GM19239 (cell line): ENCODE measurements at regions not wholly inside any gene's neighbourhood (a gene's known extent, or its start where the extent isn't known, plus 50 kb on each side); places are given as distances from the start of the nearest gene placed in this dataset.

Source experiments
- DNase-seq: peaks from one replicate; pipeline ENCODE4 v3.0.0; 2011; ENCODE audit warnings: low spot score; ENCODE audit not compliant: insufficient read length
- FAIRE-seq: peaks from 2 replicates; lab custom pipeline; 2011; peaks lifted over from hg19 to GRCh38; lab: Jason Lieb, UNC

DNA sequence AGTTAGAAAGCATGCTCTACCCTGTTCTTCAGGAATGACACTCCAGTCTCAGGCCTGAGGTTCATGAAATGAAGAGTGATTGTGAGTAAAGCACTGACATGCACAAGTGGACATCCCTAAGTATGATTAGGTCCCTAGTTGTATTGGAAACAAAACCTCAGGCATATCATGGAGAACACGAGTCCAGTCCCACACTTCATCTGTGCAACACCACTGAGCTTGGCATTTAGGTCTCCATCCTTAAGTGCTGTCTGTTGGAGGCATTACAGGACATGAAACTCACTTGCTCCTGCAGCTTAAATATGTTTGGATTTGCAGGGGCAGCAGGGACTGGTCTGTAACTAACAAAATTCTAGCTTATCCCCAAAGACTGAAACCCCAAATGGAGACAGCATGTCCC lies 250.3 kb upstream of the KLHL29 start:
- no peak for FAIRE-seq

GRCh38 chr2:23135481-23136100 lies 249.4 kb upstream of the KLHL29 start:
- DNase-seq, result no peak
- no peak for FAIRE-seq

More for the DNA sequence above, 250.3 kb upstream of the KLHL29 start:
- DNase-seq, result no peak

- FAIRE-seq (no peak), DNase-seq (no peak)
Observed at GRCh38 chr2:23137166-23137565, 247.8 kb upstream of the KLHL29 start.

GRCh38 chr2:23138701-23139100 lies 246.3 kb upstream of the KLHL29 start:
- no peak for DNase-seq
- no peak for FAIRE-seq

DNA sequence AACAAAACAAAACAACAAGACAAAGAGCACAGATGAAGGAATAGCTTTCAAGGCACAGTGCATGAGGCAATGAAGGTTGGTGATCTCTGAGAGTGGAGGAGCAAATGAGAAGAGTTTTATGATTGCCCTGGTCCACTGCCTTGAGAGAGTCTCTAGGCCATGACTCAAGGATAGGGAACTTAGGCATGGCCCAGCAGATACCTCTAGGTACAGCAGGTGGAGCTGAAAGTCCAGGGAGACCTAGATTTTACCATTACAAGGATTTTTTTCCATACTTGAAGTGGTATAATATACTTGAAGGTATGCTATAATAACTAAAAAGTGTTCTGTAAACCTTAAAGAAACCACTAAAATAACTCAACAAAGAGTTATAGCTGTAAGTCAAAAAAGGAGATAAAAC lies 239.5 kb upstream of the KLHL29 start:
- DNase-seq, result no peak
- FAIRE-seq, result no peak

GRCh38 chr2:23146011-23146410 lies 239.0 kb upstream of the KLHL29 start:
- FAIRE-seq (no peak), DNase-seq (no peak)

DNA sequence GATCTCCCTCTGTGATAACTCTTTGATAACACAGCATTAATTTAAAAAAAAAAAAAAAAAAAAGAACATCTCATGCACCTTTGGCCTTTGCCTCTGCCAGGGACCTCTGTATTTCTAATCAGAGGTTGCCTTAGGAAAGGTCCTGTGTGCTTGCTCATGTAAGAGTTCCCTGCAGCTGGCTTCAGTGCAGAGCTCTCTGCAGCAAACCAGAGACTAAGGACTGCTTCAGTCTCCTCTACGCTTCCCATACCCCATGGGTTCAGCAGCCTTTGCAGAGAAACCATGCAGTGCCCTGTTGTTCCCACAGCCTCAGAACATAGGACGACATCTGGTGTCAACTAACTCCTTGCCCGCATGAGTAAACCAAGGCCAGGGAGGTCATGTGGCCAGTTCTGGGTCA lies 236.6 kb upstream of the KLHL29 start:
- no peak for FAIRE-seq

DNA sequence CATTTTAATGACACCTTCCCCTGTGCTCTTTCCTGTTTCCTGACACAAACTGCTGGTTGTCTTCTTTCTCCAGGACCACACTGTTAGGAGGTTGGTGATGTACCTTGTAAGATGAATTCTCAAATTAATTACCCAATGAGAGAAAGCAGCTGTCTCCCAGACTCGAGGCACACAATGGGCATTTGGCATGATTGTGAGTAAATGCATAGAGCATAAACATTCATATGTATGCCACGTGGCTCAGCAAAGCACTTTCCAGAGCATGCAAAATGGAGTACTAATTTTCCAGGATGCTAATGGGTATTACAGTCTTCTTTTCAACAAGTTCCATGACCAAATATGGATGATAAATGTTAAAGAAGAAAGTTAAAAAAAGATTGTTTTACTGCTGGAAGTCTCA lies 235.2 kb upstream of the KLHL29 start:
- no peak for DNase-seq
- no peak for FAIRE-seq

More for the DNA sequence above, 236.6 kb upstream of the KLHL29 start:
- DNase-seq, result no peak

- no peak for FAIRE-seq
Observed at GRCh38 chr2:23153484-23153883, 231.5 kb upstream of the KLHL29 start.

GRCh38 chr2:23155022-23155421 lies 230.0 kb upstream of the KLHL29 start:
- DNase-seq (no peak), FAIRE-seq (no peak)

More at GRCh38 chr2:23153484-23153883, 231.5 kb upstream of the KLHL29 start:
- DNase-seq, result no peak

GRCh38 chr2:23157812-23158211 lies 227.2 kb upstream of the KLHL29 start:
- no peak for FAIRE-seq
- DNase-seq, result no peak

DNA sequence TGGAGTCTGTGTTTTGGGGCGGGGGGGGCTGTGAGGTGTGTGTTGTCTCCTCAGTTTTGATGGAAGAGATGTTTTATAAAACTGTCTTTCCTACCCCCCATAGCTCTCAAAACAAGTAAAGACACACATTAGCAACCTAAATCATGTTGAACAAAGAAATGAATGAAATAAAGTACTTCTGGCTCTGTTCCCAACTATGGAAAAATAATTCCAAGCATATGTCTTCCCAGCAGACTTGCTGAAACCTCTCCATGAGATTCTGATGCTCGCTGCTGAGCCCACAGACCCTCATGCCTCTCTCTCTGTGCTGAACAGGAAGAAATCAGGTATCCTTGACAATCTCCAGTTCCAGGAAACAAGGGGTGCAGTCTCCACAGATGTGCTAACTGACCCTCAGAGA lies 226.7 kb upstream of the KLHL29 start:
- FAIRE-seq, result no peak
- no peak for DNase-seq

- no peak for DNase-seq
- no peak for FAIRE-seq
Observed at GRCh38 chr2:23159746-23160405, 225.1 kb upstream of the KLHL29 start.

DNA sequence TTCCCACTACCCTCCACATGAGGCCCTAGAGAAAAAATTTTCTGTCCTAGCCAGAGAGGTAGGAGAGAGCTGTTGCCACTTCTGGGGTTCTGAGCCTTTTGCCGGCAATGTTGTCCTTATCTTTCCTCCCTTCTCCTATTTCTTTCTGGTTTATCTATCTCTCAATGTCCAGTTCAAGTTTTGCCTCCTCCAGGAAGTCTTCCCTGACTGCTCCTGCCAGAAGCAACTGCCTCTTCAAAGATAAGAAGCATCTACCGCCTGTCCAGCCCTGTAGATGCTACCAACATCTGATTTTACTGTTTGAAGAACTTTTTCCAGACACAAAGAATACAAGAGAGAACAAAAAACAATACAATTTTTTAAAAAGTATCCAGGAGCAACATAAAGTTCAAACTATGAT lies 220.8 kb upstream of the KLHL29 start:
- no peak for DNase-seq

GRCh38 chr2:23169896-23170295 lies 215.1 kb upstream of the KLHL29 start:
- FAIRE-seq (no peak), DNase-seq (no peak)

More for the DNA sequence above, 220.8 kb upstream of the KLHL29 start:
- FAIRE-seq, result no peak

DNA sequence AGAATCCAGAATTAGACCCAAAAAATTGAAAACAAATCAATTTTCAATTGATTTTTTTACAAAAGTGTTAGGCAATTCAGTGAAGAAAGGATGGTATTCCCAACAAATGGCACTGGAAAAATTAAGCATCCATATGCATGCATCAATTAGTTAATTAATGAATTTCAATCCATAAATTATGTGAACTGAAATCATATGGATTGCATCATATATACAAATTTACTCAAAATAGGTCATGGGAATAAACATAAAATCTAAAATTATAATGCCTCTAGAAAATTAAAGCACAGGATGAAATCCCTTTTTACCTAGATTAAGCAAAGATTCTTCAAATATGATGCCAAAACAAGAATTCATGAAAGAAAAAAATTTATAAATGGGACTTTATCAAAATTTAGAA lies 213.9 kb upstream of the KLHL29 start:
- DNase-seq (no peak), FAIRE-seq (no peak)

- no peak for FAIRE-seq
- no peak for DNase-seq
Observed at GRCh38 chr2:23178396-23178795, 206.6 kb upstream of the KLHL29 start.

GRCh38 chr2:23183733-23184132 lies 201.2 kb upstream of the KLHL29 start:
- DNase-seq, result no peak
- FAIRE-seq, result no peak

DNA sequence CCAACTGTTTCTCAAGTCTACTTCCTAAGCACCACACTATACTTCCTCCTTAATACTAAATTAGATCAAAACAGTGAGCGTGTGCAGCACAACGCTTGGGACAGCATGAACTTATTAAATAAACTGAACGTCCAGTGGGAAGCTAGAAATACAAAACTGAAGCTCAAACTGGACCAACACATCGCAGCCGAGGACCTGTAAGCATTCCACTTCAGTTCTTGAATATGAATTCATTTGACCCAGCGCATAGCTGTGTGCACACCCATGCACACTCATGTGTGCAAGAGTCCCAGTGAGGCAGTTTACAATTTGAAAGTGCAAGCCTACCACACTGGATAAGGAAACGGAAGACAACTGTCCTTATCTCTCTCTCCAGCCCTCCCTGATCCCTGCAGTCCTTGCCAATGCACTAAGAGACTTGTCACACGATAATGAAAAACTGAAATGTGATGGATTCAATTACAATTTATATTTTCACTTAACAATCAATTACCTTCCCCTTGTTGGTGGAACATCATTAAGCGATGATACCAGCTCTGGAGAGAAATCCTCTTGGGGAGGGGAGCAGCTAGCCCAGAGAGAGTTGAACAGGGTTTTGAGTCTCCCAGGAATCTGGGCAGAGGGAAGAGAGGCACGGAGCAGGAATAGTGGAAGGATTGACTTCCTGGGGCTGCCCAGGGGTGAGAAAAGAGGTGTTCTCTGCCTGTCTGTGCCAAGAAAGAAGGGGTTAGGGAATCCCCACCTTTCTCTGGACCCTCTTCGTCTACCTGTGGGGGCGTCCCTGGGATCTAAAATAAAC lies 186.5 kb upstream of the KLHL29 start:
- DNase-seq (no peak), FAIRE-seq (no peak)

GRCh38 chr2:23199115-23199918 lies 185.7 kb upstream of the KLHL29 start:
- FAIRE-seq, result peak; percentile 18
- DNase-seq, result no peak
